Mesendoderm (in vitro differentiated cells): ENCODE measurements at regions not wholly inside any gene's neighbourhood (a gene's known extent, or its start where the extent isn't known, plus 50 kb on each side); places are given as distances from the start of the nearest gene placed in this dataset.

Experiments used
- DNase-seq: peaks from one replicate; pipeline ENCODE4 v3.0.0; 2013
- H2AK5ac ChIP-seq: 2 replicates; pipeline ENCODE4 v1.6.1; 2013; ENCODE audit warnings: low read length, inconsistent platforms
- H2BK120ac ChIP-seq: 2 replicates; pipeline ENCODE4 v1.6.1; 2013; ENCODE audit warnings: low read depth, mild to moderate bottlenecking, low read length, moderate library complexity, mixed read lengths
- H2BK15ac ChIP-seq: replicated peaks from 2 replicates; pipeline ENCODE4 v1.6.1; 2013; ENCODE audit warnings: low read depth, mild to moderate bottlenecking, moderate library complexity
- H2BK5ac ChIP-seq: 2 replicates; pipeline ENCODE4 v1.6.1; 2013; ENCODE audit warnings: low read length, inconsistent platforms
- H3K18ac ChIP-seq: 2 replicates; pipeline ENCODE4 v1.6.1; 2013; ENCODE audit warnings: mild to moderate bottlenecking, low read length, mixed read lengths
- H3K23ac ChIP-seq: one replicate; pipeline ENCODE4 v1.6.1; 2013; ENCODE audit warnings: low read length
- H3K27ac ChIP-seq: 2 replicates; pipeline ENCODE4 v1.5.1; 2013; ENCODE audit warnings: low read depth, mild to moderate bottlenecking, inconsistent platforms, low read length, moderate library complexity
- H3K27me3 ChIP-seq: 2 replicates; pipeline ENCODE4 v1.6.1; 2013; ENCODE audit warnings: low read length, control low read depth, mild to moderate bottlenecking, inconsistent platforms; ENCODE audit not compliant: insufficient read depth, poor library complexity
- H3K36me3 ChIP-seq: 2 replicates; pipeline ENCODE4 v1.6.1; 2013; ENCODE audit warnings: low read length, inconsistent platforms; ENCODE audit not compliant: control insufficient read depth, insufficient read depth
- H3K4ac ChIP-seq: one replicate; pipeline ENCODE4 v1.6.1; 2013; ENCODE audit warnings: low read depth, mild to moderate bottlenecking, low read length, moderate library complexity
- H3K4me1 ChIP-seq: 2 replicates; pipeline ENCODE4 v1.6.1; 2013; ENCODE audit warnings: low read depth, low read length, inconsistent platforms; ENCODE audit not compliant: control insufficient read depth
- H3K4me2 ChIP-seq: 2 replicates; pipeline ENCODE4 v1.6.1; 2013; ENCODE audit warnings: low read length
- H3K4me3 ChIP-seq: 2 replicates; pipeline ENCODE4 v1.5.1; 2013; ENCODE audit warnings: mild to moderate bottlenecking, low read length
- H3K56ac ChIP-seq: one replicate; pipeline ENCODE4 v1.6.1; 2013; ENCODE audit warnings: low read length
- H3K79me1 ChIP-seq: 2 replicates; pipeline ENCODE4 v1.6.1; 2013; ENCODE audit warnings: low read length, inconsistent platforms
- H3K79me2 ChIP-seq: 2 replicates; pipeline ENCODE4 v1.6.1; 2013; ENCODE audit warnings: mild to moderate bottlenecking, low read length; ENCODE audit not compliant: control insufficient read depth, insufficient read depth
- H3K9ac ChIP-seq: 2 replicates; pipeline ENCODE4 v1.6.1; 2013; ENCODE audit warnings: low read length, inconsistent platforms
- H4K5ac ChIP-seq: one replicate; pipeline ENCODE4 v1.6.1; 2013; ENCODE audit warnings: low read length
- H4K8ac ChIP-seq: one replicate; pipeline ENCODE4 v1.6.1; 2013; ENCODE audit warnings: low read depth, mild to moderate bottlenecking, control low read depth, low read length, moderate library complexity
- whole genome bisulfite sequencing: extraction: QIAGEN DNeasy Blood & Tissue Kit; methylation state at CpG from one replicate; pipeline ENCODE4 v1.1.7; 2013; ENCODE audit warnings: low lambda C conversion rate, missing lambda C conversion rate; ENCODE audit not compliant: insufficient coverage; ENCODE audit errors: extremely low coverage; 5-methylcytosine and 5-hydroxymethylcytosine counted together

GRCh38 chr4:35986537-35986936 is 257.8 kb downstream of the ARAP2 start:
- H3K4me1 ChIP-seq: no peaks in the 10 kb centered on the region
- H3K23ac ChIP-seq: no peak overlapping the region
- WGBS: no CpG with 5 or more reads among the region's 1 CpG
- H3K4me3 ChIP-seq: no peak overlapping the region
- no peak overlapping the region for H3K56ac ChIP-seq
- no peak overlapping the region for H2BK120ac ChIP-seq
- no peak overlapping the region for H4K8ac ChIP-seq
- H2BK5ac ChIP-seq: no peak overlapping the region
- no peak overlapping the region for H2BK15ac ChIP-seq
- H3K36me3 ChIP-seq: no peaks in the 10 kb centered on the region
- H3K27me3 ChIP-seq: no peaks in the 10 kb centered on the region
- H4K5ac ChIP-seq: no peak overlapping the region
- no peak overlapping the region for H3K18ac ChIP-seq
- H3K79me1 ChIP-seq: no peaks in the 10 kb centered on the region
- no peak overlapping the region for H3K4ac ChIP-seq
- H2AK5ac ChIP-seq: no peak overlapping the region
- no peaks in the 10 kb centered on the region for H3K79me2 ChIP-seq
- H3K9ac ChIP-seq: no peak overlapping the region
- no peak for DNase-seq
- no peak overlapping the region for H3K27ac ChIP-seq
- no peak overlapping the region for H3K4me2 ChIP-seq

- H3K4me2 ChIP-seq: no peak overlapping the region
- WGBS: no CpG with 5 or more reads among the region's 2 CpGs
- H3K79me2 ChIP-seq: no peaks in the 10 kb centered on the region
- no peak overlapping the region for H3K4ac ChIP-seq
- no peak overlapping the region for H3K23ac ChIP-seq
- DNase-seq: no peak
- H4K8ac ChIP-seq: no peak overlapping the region
- no peak overlapping the region for H3K18ac ChIP-seq
- H2BK120ac ChIP-seq: no peak overlapping the region
- H3K27ac ChIP-seq: no peak overlapping the region
- H3K36me3 ChIP-seq: no peaks in the 10 kb centered on the region
- no peak overlapping the region for H2BK15ac ChIP-seq
- H3K4me1 ChIP-seq: no peaks in the 10 kb centered on the region
- no peak overlapping the region for H3K56ac ChIP-seq
- H3K9ac ChIP-seq: no peak overlapping the region
- no peaks in the 10 kb centered on the region for H3K79me1 ChIP-seq
- no peak overlapping the region for H4K5ac ChIP-seq
- no peak overlapping the region for H2AK5ac ChIP-seq
- H3K4me3 ChIP-seq: no peak overlapping the region
- no peaks in the 10 kb centered on the region for H3K27me3 ChIP-seq
- H2BK5ac ChIP-seq: no peak overlapping the region
Measured at GRCh38 chr4:35993606-35994005, 250.7 kb downstream of the ARAP2 start.

- Histone ChIP-seq H2BK15ac (no peak overlapping the region), H4K8ac (no peak overlapping the region), H3K4me1 (no peaks in the 10 kb centered on the region), H3K56ac (no peak overlapping the region), H3K79me1 (no peaks in the 10 kb centered on the region), H2BK5ac (no peak overlapping the region), H3K79me2 (no peaks in the 10 kb centered on the region), H3K23ac (no peak overlapping the region), H2BK120ac (no peak overlapping the region), H3K36me3 (no peaks in the 10 kb centered on the region), H3K4me2 (no peak overlapping the region), H4K5ac (no peak overlapping the region), H3K4me3 (no peak overlapping the region), H3K18ac (no peak overlapping the region), H2AK5ac (no peak overlapping the region), H3K4ac (no peak overlapping the region), H3K9ac (no peak overlapping the region), H3K27ac (no peak overlapping the region), H3K27me3 (no peaks in the 10 kb centered on the region)
- DNase-seq: no peak
- no CpG with 5 or more reads among the region's 3 CpGs for WGBS
Measured at GRCh38 chr4:36000941-36001557, 243.3 kb downstream of the ARAP2 start.

GRCh38 chr4:36003051-36003450 is 241.3 kb downstream of the ARAP2 start:
- Histone ChIP-seq H2BK120ac (no peak overlapping the region), H3K4me2 (no peak overlapping the region), H3K23ac (no peak overlapping the region), H3K79me2 (no peaks in the 10 kb centered on the region), H4K5ac (no peak overlapping the region), H3K56ac (no peak overlapping the region), H3K4me1 (no peaks in the 10 kb centered on the region), H2BK5ac (no peak overlapping the region), H3K79me1 (no peaks in the 10 kb centered on the region), H3K4ac (no peak overlapping the region), H3K9ac (no peak overlapping the region), H3K27ac (no peak overlapping the region), H2AK5ac (no peak overlapping the region), H3K4me3 (no peak overlapping the region), H2BK15ac (no peak overlapping the region), H3K18ac (no peak overlapping the region), H4K8ac (no peak overlapping the region), H3K27me3 (no peaks in the 10 kb centered on the region), H3K36me3 (no peaks in the 10 kb centered on the region)
- no CpG with 5 or more reads among the region's 12 CpGs for WGBS
- DNase-seq: no peak

- Histone ChIP-seq H2BK5ac (no peak overlapping the region), H3K18ac (no peak overlapping the region), H2AK5ac (no peak overlapping the region), H3K27ac (no peak overlapping the region), H3K4me3 (no peak overlapping the region), H4K5ac (no peak overlapping the region), H3K9ac (no peak overlapping the region), H3K4me1 (no peaks in the 10 kb centered on the region), H3K4ac (no peak overlapping the region), H3K23ac (no peak overlapping the region), H3K56ac (no peak overlapping the region), H3K27me3 (no peaks in the 10 kb centered on the region), H2BK15ac (no peak overlapping the region), H3K79me2 (no peaks in the 10 kb centered on the region), H3K4me2 (no peak overlapping the region), H3K79me1 (no peaks in the 10 kb centered on the region), H3K36me3 (no peaks in the 10 kb centered on the region), H4K8ac (no peak overlapping the region), H2BK120ac (no peak overlapping the region)
- DNase-seq: no peak
- no CpG with 5 or more reads among the region's 2 CpGs for WGBS
Measured at GRCh38 chr4:36004204-36004851, 240.0 kb downstream of the ARAP2 start.

- WGBS: no CpG with 5 or more reads among the region's 5 CpGs
- Histone ChIP-seq H3K23ac (no peak overlapping the region), H3K36me3 (no peaks in the 10 kb centered on the region), H3K4ac (no peak overlapping the region), H3K18ac (no peak overlapping the region), H3K56ac (no peak overlapping the region), H3K79me2 (no peaks in the 10 kb centered on the region), H3K4me3 (no peak overlapping the region), H2BK120ac (no peak overlapping the region), H3K4me2 (no peak overlapping the region), H2AK5ac (no peak overlapping the region), H2BK15ac (no peak overlapping the region), H3K9ac (no peak overlapping the region), H3K27me3 (no peaks in the 10 kb centered on the region), H4K5ac (no peak overlapping the region), H3K27ac (no peak overlapping the region), H3K4me1 (no peaks in the 10 kb centered on the region), H4K8ac (no peak overlapping the region), H2BK5ac (no peak overlapping the region), H3K79me1 (no peaks in the 10 kb centered on the region)
- DNase-seq: no peak
Measured at GRCh38 chr4:36006226-36006625, 238.1 kb downstream of the ARAP2 start.
